CD4-positive, alpha-beta T cell (primary cell): ENCODE measurements at regions not wholly inside any gene's neighbourhood (a gene's known extent, or its start where the extent isn't known, plus 50 kb on each side); places are given as distances from the start of the nearest gene placed in this dataset.

Experiments
- ATAC-seq: fragments of 200-7000 bp; cut with Tn5 transposase; one replicate; pipeline ENCODE4 v1.10.0; 2022; ENCODE audit warnings: mild to moderate bottlenecking; ENCODE audit not compliant: poor library complexity
- CTCF ChIA-PET: fragments of 350-600 bp; sonication (Branson Sonifier 250); formaldehyde crosslinking; loops from one replicate; lab custom pipeline; 2021; ENCODE audit warnings: antibody characterized with exemption, inconsistent platforms; lab: Charles Lee
- POLR2A ChIA-PET: fragments of 350-600 bp; sonication (Branson Sonifier 250); formaldehyde crosslinking; loops from one replicate; lab custom pipeline; 2021; ENCODE audit warnings: antibody characterized with exemption, inconsistent platforms; lab: Charles Lee
- DNase-seq, 14 experiments: peaks; one replicate each; pipeline ENCODE4 v3.0.0-alpha.2; 2013 to 2020; ENCODE audit warnings: mixed read lengths in 2 of 14
- H3K27ac ChIP-seq, 2 donors: one replicate each; pipeline versions ENCODE4 v1.5.1 to v1.7.0; 2013; ENCODE audit warnings: low read length in 2 of 2, low read depth in 1 of 2, mild to moderate bottlenecking in 1 of 2
- H3K27me3 ChIP-seq, 2 experiments: 1 replicate in 1 of 2; 2 replicates in 1 of 2; pipeline versions ENCODE4 v1.6.1 to v1.7.0; 2013; ENCODE audit warnings: low read length in 2 of 2, control low read depth in 1 of 2, mild to moderate bottlenecking in 1 of 2, moderate library complexity in 1 of 2; ENCODE audit not compliant: insufficient read depth in 2 of 2, control insufficient read depth in 1 of 2
- H3K36me3 ChIP-seq: one replicate; pipeline ENCODE4 v1.6.1; 2013; ENCODE audit warnings: low read length, control low read depth; ENCODE audit not compliant: insufficient read depth
- H3K4me1 ChIP-seq: one replicate; pipeline ENCODE4 v1.6.1; 2013; ENCODE audit warnings: low read length, control low read depth; ENCODE audit not compliant: insufficient read depth
- H3K4me3 ChIP-seq: one replicate; pipeline ENCODE4 v1.5.1; 2013; ENCODE audit warnings: mild to moderate bottlenecking, low read length, moderate library complexity
- H3K9me3 ChIP-seq, 2 experiments: 1 replicate in 1 of 2; 2 replicates in 1 of 2; pipeline versions ENCODE4 v1.6.1 to v1.7.0; 2013; ENCODE audit warnings: low read length in 2 of 2, mild to moderate bottlenecking in 2 of 2, control low read depth in 1 of 2, moderate library complexity in 1 of 2; ENCODE audit not compliant: control insufficient read depth in 1 of 2, insufficient read depth in 1 of 2
- H3K27ac Mint-ChIP-seq: one replicate; pipeline ENCODE4 v1.8.0; 2020; ENCODE audit warnings: mixed read lengths
- H3K27me3 Mint-ChIP-seq: one replicate; pipeline ENCODE4 v1.8.0; 2021; ENCODE audit warnings: mixed read lengths
- H3K36me3 Mint-ChIP-seq: one replicate; pipeline ENCODE4 v1.8.0; 2021; ENCODE audit warnings: low read depth, mixed read lengths
- H3K4me1 Mint-ChIP-seq: one replicate; pipeline ENCODE4 v1.8.0; 2021; ENCODE audit warnings: low read depth, mixed read lengths
- H3K4me3 Mint-ChIP-seq: one replicate; pipeline ENCODE4 v1.8.0; 2020; ENCODE audit warnings: mild to moderate bottlenecking, mixed read lengths
- H3K9me3 Mint-ChIP-seq: one replicate; pipeline ENCODE4 v1.8.0; 2020; ENCODE audit warnings: mixed read lengths
- CTCF ChIP-seq: fragments of 200-600 bp; IDR thresholded peaks from one replicate; pipeline ENCODE4 v1.8.0; 2022; ENCODE audit warnings: antibody characterized with exemption, mild to moderate bottlenecking
- intact Hi-C, 2 experiments: fragments of 100-400 bp; cut with DNase I in 1 of 2; cut with micrococcal nuclease in 1 of 2; formaldehyde crosslinking; loops; one replicate each; pipeline versions ENCODE4 v1.15.1 to v1.9.0; 2023 to 2025; cut with DNase I, micrococcal nuclease

GRCh38 chr3:43862470-43862869, 171.7 kb downstream of the ABHD5 start:
- no peaks in the 10 kb centered on the region for H3K9me3 ChIP-seq
- Mint-ChIP-seq H3K27me3 (peaks cover 46% of the 10 kb centered on the region), H3K36me3 (no peaks in the 10 kb centered on the region), H3K4me1 (no peaks in the 10 kb centered on the region), H3K27ac (no peak overlapping the region), H3K9me3 (no peaks in the 10 kb centered on the region), H3K4me3 (no peak overlapping the region)
- DNase-seq = no peak
- intact Hi-C loops = no loop called here
- TF ChIP-seq CTCF = no peak
- ATAC-seq = no peak
- H3K4me1 ChIP-seq = no peaks in the 10 kb centered on the region
- POLR2A ChIA-PET = no interaction called here
- CTCF ChIA-PET = no interaction called here
- H3K27me3 ChIP-seq = peaks cover 10 to 16% of the 10 kb centered on the region in 2 experiments
- no peak overlapping the region for H3K4me3 ChIP-seq
- H3K27ac ChIP-seq = no peak overlapping the region
- H3K36me3 ChIP-seq = no peaks in the 10 kb centered on the region

GRCh38 chr3:43862992-43863805, 172.5 kb downstream of the ABHD5 start:
- Histone ChIP-seq H3K9me3 (no peaks in the 10 kb centered on the region), H3K4me3 (no peak overlapping the region), H3K36me3 (no peaks in the 10 kb centered on the region), H3K27me3 (peaks cover 9 to 10% of the 10 kb centered on the region in 2 experiments), H3K27ac (no peak overlapping the region), H3K4me1 (no peaks in the 10 kb centered on the region)
- POLR2A ChIA-PET = no interaction called here
- H3K4me3 Mint-ChIP-seq = no peak overlapping the region
- H3K36me3 Mint-ChIP-seq = no peaks in the 10 kb centered on the region
- no peak for TF ChIP-seq CTCF
- ATAC-seq = no peak
- CTCF ChIA-PET = no interaction called here
- DNase-seq = no peak
- no peaks in the 10 kb centered on the region for H3K4me1 Mint-ChIP-seq
- intact Hi-C loops = no loop called here
- H3K27ac Mint-ChIP-seq = no peak overlapping the region
- no peaks in the 10 kb centered on the region for H3K9me3 Mint-ChIP-seq
- peaks cover 39% of the 10 kb centered on the region for H3K27me3 Mint-ChIP-seq

GRCh38 chr3:43863966-43864933, 173.5 kb downstream of the ABHD5 start:
- intact Hi-C loops = no loop called here
- H3K9me3 ChIP-seq = no peaks in the 10 kb centered on the region
- Mint-ChIP-seq H3K36me3 (no peaks in the 10 kb centered on the region), H3K27ac (no peak overlapping the region), H3K9me3 (no peaks in the 10 kb centered on the region), H3K27me3 (peaks cover 39% of the 10 kb centered on the region), H3K4me1 (no peaks in the 10 kb centered on the region), H3K4me3 (no peak overlapping the region)
- H3K36me3 ChIP-seq = no peaks in the 10 kb centered on the region
- ChIA-PET POLR2A (no interaction called here), CTCF (no interaction called here)
- TF ChIP-seq CTCF = no peak
- no peak for ATAC-seq
- peaks cover 6 to 12% of the 10 kb centered on the region in 2 experiments for H3K27me3 ChIP-seq
- no peaks in the 10 kb centered on the region for H3K4me1 ChIP-seq
- H3K4me3 ChIP-seq = no peak overlapping the region
- no peak overlapping the region for H3K27ac ChIP-seq
- DNase-seq = no peak
